ENCODE measurements at regions not wholly inside any gene's neighbourhood (a gene's known extent, or its start where the extent isn't known, plus 50 kb on each side); places are given as distances from the start of the nearest gene placed in this dataset.
"Not testable (repeated sequence)": the region's sequence is repeated elsewhere in the genome, so short reads cannot be mapped to it uniquely, and the experiment has no call there.

DNA sequence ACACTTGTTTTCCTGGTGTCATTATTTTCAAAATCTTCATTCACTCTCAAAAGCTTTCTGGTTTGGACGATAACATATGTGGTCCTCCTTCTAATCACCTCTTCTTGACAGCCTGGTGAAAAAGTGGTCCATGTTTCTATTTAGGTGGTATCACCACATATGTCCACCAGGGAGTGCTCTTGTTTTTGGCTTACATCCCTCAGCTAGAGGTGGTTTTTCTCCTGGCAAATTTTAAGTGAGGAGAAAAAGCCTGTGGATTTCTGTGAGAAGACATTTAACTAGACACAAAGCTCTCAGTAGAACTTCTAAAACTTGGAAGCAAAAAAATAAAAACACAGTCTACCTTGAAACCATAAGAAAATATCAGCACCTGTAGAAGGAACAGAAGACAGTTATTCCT lies 58.0 kb upstream of the FRMPD4 start:
- no peaks in the 10 kb centered on the region for H3K36me3 Mint-ChIP-seq
- CTCF ChIA-PET = no interaction called here
- no peaks in the 10 kb centered on the region for H3K27me3 ChIP-seq (ENCODE audit: insufficient read depth, low read length, poor library complexity, severe bottlenecking)
- no peak overlapping the region for H3K27ac ChIP-seq (ENCODE audit: low read depth, low read length)
- H3K4me1 ChIP-seq (ENCODE audit: insufficient read depth, low read length) = no peaks in the 10 kb centered on the region
- H3K4me1 Mint-ChIP-seq = no peaks in the 10 kb centered on the region
- POLR2A ChIA-PET = no interaction called here
- peaks cover 0 to 2% of the 10 kb centered on the region in 2 donors for H3K27me3 Mint-ChIP-seq
- no peak overlapping the region for H3K27ac Mint-ChIP-seq
- DNase-seq = no peak
- no peak overlapping the region for H3K4me3 Mint-ChIP-seq
- no peaks in the 10 kb centered on the region for H3K36me3 ChIP-seq (ENCODE audit: insufficient read depth, low read length)
- no peaks in the 10 kb centered on the region for H3K9me3 ChIP-seq (ENCODE audit: low read length)
- H3K9me3 Mint-ChIP-seq = peaks cover 0 to 2% (median 0%) of the 10 kb centered on the region in 5 donors
- no peak overlapping the region for H3K4me3 ChIP-seq (ENCODE audit: low read length)

DNA sequence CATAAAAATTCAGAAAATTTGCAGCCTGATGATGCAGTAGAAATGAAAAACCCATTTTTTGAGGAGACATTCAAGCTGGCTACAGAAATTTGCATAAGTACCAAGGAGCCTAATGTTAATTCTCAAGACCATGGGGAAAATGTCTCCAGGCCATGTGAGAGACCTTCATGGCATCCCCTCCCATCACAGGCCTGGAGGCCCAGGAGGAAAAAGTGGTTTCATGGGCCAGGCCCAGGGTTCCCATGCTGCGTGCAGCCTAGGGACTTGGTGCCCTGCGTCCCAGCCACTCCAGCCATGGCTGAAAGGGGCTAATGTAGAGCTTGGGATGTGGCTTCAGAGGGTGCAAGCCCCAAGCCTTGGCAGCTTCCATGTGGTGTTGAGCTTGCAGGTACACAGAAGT lies 55.3 kb upstream of the FRMPD4 start:
- H3K9me3 ChIP-seq (ENCODE audit: low read length); H3K4me3 Mint-ChIP-seq; CTCF ChIA-PET; POLR2A ChIA-PET; DNase-seq; H3K27me3 ChIP-seq (ENCODE audit: insufficient read depth, low read length, poor library complexity, severe bottlenecking); H3K9me3 Mint-ChIP-seq; H3K4me1 ChIP-seq (ENCODE audit: insufficient read depth, low read length); H3K27ac ChIP-seq (ENCODE audit: low read depth, low read length); H3K4me3 ChIP-seq (ENCODE audit: low read length); H3K4me1 Mint-ChIP-seq; H3K27me3 Mint-ChIP-seq; H3K36me3 Mint-ChIP-seq; H3K36me3 ChIP-seq (ENCODE audit: insufficient read depth, low read length): not testable (repeated sequence)
- peak overlapping the region in 1 of 8 donors; percentile 66 for H3K27ac Mint-ChIP-seq
